Embryonic facial prominence (tissue), 1 donor: ENCODE measurements at regions not wholly inside any gene's neighbourhood (a gene's known extent, or its start where the extent isn't known, plus 50 kb on each side); places are given as distances from the start of the nearest gene placed in this dataset.

Experiments
- DNase-seq: peaks from one replicate; pipeline ENCODE4 v3.0.0-alpha.2; 2016; ENCODE audit errors: extremely low spot score

DNA sequence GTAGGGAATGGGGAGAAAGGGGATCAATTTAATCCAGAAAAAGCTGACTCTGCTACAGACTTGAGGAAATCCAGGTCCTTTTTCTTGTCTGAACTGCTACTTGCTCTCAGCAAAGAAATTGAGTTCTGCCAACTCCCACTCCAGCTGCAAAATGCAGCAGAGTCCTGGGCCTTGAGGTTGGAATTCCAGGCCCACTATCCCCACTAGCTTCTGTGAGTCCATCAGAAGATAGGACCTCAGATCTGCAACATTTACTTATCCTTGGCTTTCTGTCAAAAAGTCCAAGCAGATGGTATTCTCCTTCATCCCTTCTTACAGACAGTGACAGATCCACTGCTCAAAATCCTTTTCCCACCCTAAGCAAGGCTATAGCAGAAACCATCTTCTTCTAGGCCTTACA, 219.2 kb downstream of the ARHGAP12 start:
- DNase-seq = no peak

DNA sequence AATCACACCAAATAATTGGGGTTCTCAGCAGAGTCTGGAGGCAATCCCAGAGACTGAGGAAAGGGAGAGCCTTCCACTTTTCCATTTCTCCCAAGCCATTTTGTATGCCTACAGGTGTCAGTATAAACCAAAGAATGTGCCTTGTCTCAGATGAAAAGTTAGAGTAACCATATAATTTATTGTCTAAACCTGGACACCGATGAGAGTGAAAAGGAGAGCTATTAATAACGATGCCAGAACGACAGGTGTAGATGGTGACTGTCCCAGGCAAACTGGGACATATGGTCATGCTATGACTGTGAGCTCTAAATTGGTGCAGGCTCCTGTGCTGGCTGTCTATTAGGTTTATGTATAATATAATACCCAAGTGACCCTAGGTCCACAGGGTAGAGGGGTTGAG, 219.6 kb downstream of the ARHGAP12 start:
- no peak for DNase-seq

DNA sequence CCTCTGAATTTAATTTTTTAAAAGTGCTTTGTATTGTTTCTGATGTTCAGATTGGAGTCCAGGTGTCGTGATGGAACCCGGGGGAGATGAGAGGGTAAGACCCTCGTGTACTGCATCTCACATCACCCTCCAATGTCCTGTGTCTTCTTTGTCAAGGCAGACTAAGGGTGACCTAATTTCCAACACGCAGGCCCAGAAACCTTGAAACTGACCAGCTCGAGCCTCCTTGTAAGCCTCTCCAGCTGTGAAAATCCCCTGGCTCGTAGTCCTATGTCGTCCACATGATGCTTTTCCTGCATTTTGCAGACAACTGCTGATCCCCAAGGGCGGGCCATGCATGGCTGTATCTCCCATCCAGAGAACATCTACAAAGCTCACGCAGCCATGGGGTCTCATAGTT, 220.2 kb downstream of the ARHGAP12 start:
- DNase-seq = no peak

DNA sequence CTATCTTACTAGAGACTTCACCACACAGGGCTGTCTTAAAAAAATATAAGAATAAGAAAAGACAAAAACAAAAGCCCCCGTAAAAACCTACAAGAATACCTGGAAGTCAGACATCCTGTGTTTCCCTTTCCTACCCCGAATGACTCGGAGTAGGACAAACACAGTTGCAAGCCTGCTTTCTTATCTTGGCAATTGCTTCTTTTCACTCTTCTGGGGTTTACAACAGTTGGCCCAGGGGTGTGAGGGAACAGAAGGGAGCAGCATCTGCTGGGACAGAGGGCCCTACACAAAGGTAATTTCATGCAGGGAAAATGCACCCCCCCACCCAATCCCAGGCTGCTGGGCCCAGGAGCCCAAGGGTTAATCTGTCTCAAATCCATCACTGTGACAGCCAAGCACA, 220.6 kb downstream of the ARHGAP12 start:
- no peak for DNase-seq

DNA sequence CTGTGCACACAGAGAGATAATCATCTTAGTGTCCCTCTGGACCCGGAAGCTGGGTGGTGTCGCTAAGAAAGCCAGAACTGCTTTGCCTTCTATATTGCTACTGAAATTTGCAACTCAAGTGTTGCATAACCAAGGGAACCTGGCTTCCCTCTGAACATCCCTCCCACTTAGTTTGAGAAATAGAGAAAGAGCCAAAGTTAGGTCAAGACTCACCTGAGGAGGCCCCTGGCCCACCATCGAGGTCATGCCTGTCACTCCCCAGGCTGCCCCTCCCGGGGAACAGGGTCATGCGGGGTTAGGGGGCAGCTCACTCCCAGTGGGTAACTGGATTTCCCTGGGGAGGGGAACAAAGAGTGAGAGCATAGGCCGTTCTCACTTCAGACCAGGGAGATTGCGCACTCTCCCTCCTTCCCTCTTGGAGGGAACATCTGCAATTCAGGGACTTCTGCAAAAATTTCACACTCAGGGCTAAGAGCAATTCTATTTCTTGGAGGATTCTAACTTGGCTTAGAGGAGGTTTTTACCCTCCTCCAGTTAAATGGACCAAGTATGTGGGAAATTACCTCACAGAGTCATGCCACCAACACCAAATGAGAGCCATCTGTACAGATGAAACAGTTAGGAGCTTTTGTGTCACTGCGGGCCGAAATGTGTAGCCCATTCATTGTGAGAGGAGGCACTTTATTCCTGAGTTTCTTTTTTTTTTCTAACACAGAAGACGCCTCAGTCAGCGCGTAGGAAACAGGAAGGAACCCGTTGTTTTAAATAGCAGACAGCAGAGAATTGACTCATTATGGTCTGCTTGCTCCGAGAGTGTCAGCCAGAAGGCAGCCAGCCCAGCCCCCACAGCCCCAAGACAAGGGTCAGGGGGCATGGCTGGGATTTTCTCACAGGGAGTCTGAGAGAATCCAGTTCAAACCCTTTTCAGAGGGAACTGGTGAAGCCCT, 221.3 kb downstream of the ARHGAP12 start:
- DNase-seq = no peak

DNA sequence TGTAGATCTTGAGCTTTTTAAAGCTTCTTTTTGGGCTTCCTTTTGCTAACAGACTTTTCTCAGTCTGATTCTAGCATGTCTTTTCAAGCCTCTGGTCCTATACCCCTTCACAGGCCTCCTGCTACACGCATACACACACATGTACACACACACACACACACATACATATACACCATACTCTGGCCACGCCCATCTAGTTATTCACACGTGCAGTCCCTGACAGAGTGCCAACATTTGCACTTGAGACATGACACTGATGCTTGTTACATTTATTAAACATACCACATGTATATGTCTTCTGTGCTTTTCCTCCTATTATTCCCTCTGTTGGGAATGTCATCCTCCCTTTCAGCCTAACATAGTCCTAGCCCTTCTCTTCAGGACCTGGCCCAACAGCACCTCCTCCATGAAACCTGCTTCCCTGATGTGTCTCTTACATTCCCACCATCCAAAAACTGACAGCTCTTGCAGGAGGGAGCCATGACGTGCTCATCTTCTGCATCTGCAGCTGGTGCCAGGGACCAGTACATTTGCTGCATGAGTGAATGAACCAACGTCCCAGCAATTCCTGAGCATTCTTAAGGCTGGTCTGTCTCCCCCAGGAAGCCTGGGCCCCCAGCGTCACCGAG, 222.1 kb downstream of the ARHGAP12 start:
- DNase-seq = no peak

DNA sequence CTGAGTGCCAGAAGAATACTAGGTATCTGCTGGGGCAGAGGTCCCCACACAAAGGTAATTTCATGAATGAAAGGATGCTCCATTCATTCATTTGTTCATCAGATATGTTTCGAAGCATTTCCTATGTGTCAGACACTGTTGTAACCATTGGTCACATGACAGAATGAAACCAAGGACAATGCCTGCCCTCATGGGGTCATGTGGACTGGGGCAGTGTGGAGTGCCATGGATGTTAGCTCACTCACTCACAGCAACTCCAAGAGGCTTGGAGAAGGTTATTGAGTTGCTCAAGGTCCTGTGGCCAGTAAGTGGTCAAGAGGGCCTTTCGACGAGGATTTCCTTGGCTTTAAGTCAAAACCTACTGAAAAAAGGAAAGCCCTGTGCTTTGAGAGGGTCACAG, 223.5 kb downstream of the ARHGAP12 start:
- no peak for DNase-seq

DNA sequence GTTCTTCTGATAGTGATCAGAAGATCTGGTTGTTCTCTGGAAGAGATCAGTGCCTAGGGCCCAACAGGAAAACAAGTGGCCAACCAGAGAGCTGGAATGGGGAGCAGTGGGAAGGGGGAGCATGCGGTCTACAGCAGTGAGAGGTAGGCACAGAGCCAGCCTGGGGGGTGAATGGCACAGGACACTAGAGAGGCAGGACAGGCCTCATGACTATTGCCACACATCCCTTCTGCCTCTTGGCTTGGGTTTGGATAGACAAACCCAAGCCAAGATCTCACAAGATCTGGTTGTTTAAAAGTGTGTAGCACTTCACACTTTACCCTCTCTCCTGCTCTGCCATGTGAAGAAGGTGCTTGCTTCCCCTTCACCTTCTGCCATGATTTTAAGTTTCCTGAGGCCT, 224.4 kb downstream of the ARHGAP12 start:
- no peak for DNase-seq

DNA sequence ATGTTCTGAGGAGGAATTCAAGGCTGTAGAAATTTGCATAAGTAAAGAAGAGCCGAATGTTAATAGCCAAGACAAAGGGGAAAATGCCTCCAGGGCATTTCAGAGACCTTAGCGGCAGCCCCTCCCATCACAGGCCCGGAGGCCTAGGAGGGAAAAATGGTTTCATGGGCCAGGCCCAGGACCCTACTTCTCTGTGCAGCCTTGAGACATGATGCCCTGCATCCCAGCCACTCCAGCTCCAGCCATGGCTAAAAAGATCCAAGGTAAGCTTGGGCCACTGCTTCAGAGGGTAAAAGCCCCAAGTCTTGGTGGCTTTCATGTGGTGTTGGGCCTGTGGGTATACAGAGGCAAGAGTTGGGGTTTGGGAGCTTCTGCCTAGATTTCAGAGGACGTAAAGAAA, 225.7 kb downstream of the ARHGAP12 start:
- no peak for DNase-seq

DNA sequence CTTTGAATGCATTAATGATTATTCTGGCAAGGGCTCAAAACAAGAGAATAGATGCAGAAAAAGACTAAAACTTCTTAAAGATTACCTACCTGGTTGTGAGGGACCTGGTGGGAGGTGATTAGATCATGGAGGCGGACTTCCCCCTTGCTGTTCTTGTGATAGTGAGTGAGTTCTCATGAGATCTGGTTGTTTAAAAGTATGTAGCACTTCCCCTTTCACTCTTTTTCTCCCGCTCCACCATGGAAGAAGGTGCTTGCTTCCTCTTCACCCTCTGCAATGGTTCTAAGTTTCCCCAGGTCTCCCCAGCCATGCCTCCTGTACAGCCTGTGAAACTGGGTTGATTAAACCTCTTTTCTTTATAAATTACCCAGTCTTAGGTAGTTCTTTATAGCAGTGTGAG, 226.6 kb downstream of the ARHGAP12 start:
- DNase-seq = no peak

DNA sequence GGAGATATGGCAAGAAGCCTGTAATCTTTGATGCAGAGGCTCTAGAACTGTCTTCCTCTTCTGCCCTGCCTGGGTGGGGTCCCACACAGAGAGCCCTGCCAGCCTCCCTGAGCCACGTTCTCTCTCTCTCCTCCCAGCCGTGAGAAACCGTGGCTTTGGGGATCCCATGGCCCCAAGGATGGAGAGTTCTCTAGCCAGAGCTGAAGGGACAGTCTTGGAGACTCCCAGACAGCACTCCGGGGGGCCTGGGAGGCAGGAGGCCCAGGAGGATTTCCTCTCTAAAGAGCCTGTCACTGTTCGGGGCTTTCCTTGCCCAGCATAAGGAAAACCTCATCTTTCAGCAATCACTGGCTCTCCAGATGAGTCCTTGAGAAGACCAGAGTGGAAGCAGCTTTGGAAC, 227.1 kb downstream of the ARHGAP12 start:
- DNase-seq = no peak

DNA sequence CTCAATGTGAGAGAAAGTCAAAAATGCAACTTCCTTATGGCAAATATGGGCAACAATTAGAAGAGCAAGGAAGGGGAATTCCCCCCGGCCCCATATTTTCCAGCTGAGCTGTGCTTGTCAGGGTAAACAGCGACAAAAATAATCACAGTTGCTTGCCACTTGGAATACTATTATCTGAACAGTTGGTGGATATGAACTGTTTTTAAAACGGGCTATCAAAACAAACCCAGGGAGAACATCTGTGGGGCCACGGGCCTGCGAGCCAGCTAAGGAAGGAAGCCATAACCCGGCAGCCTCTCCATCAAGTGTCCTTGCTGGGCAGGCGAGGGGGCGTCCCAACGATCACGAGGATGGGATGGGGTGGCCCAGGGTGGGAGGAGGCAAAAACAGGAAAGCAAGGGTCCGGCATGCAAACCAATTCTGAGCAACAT, 228.4 kb downstream of the ARHGAP12 start:
- DNase-seq = no peak

DNA sequence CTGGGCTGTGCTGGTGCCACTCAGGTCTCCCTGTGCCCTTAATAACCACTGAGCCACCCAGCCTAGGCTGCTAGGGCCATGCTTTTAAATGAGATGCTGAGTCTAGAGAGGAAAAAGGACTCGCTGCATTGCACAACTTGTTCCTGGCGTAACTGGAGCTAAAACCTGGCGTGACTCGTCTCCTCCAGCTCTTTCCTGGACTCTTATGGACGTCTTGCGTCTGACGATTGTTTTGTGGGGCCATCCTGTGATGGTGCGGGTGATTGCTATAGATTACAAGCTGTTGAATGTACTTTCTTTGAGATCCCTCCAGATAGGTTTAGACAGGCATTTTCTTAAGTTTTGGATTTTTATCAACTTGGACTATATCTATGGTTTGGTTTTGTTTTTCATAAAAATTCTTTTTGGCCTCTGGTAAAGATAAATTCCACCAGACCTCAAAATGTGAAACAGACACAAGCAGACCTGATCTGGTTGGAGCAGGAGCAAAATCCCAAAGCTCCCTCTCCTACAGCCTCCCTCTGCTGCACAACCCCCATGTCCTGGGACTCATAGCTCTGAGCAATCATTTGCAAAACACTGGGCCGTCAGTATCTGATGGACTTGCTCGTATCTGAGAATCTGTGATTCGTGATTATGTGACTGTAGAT, 230.3 kb downstream of the ARHGAP12 start:
- DNase-seq = peak; percentile 45

DNA sequence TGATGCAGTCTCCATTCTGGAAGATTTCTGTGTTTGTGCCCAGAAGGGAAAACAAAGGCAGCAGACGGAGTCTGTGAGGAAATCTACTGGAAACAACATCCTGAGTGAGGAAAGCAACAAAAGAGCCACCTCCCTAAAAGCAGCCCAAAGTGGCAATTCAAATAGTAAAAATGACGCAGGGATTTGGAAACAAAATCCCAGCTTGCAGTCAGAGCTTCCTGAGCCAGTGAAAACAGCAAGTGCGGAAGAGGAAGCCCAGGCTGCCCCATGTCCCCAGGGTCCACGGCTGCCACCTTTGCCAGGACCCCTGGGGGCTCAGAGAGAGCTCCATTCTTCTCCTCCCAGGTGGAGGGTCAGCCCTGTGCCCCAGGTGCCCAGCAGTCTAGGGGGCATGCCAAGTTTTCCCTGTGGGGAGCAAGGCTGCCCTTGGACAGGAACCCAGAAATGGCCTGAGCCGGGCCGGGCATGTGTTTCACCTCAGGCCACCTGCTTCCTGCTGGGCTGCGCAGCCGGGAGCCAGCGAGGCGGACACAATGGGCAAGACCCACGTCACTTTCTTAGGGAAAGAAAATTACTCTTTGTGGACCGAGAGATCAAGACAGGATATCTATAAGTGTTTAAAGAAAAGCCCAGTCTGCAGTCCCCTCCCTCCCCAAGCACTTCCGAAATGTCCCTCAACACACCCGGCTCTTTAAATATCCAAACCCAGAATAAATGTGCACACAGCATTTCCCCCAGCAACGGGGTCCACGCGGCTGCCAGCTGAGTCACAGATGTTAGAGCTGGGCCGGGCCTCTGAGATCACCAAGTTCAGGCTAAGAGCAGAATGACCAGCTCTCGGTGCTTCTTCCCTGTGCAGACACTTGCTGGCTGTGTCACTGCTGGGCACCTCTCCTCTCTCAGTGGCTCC, 231.1 kb downstream of the ARHGAP12 start:
- DNase-seq = peak; percentile 14

DNA sequence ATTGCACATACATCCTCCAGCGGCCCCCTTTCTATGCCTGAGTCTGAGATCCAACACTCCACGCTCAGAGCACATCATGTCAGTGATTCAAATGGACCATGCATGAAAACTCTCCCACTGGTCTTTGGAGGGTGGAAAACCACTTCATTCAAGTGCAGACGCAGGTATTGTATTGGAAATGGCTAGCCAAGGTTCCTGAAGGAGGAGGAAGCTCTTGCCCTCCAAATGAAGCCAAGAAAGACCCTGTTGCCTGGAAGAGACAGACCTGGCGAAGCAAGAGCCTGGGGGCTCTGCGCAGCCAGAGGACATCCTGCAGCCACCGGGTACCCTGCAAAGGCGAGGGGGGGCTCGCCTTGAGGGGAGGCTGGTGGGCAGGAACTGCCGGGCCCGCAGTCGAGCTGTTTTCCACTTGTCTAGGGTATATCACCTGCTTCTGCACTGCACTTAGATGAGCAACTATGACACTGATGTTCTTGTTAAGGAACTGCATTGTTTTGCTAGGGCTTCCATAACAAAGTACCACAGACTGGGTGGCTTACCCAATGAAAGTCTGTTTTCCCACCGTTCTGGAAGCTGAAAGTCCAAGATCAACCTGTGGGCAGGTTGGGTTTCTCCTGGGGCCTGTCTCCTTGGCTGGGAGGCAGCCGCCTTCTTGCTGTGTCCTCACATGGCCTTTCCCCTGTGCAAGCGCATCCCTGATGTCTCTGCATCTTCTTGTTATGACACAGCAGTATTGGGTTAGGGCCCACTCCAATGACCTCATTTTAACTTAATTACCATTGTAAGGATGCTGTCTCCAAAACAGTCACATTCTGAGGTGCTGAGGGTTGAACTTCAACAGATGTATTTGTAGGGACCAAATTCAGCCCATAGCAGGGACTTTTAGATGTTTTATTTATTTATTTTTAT, 233.4 kb downstream of the ARHGAP12 start:
- DNase-seq = no peak

DNA sequence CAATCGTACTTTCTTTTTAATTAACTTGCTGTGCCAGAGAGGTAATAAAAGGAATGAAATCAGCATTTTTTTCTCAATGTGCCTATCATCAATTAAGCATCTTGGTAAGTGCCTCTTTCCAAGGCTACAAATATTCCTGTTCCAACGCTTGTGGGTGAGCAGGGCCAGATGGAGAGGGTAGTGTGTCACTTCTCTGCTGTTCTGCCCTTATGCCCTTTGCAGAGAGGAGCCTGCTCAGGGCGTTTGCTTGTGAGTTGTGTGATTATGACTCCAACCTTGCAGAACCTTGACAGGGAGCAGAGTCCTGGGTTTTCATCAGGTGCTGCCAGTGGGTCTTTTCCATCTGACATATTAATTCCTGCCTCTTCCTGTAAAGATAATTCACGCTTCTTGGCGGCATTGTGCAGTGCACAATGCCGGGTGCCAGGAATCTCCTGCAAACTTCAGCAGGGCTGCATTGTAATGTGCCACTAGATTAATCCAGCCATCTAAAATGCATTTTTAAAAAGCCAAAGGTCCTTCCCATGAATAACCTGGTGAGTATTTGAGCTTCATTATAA, 234.4 kb downstream of the ARHGAP12 start:
- DNase-seq = no peak

DNA sequence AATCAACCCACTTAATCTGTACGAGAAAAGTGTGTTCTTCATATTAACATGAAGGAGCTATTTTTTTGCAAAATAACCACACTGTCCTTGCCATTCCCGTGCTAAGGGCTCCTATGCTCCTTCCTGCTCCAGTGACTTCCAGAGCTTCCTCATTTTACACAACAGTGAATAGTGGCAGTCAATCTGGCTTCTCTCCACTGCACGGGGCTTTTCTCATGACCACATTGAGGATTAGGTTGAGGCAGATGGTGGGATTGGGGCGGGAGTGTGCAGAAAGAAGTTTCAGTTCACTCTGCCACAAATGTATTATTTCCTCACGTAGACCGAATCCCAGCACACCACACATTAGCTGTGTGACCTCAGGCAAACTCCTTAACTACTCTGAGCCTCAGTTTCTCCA, 235.1 kb downstream of the ARHGAP12 start:
- no peak for DNase-seq

DNA sequence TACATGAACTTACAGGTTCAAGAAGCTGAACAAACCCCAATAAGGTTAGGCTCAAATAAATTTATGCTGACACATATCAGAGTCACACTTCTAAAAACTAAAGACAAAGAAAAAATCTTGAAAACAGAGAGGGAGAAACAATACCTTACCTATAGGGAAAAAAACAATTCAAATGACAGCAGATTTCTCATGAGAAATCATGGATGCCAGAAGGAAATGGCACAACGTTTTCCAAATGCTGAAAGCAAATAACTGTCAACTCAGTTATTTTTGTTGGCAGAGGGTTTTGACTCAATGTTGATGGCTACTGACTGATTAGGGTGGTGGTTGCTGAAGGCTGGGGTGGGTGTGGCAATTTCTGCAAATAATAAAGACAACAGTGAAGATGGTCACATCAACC, 239.4 kb downstream of the ARHGAP12 start:
- no peak for DNase-seq

DNA sequence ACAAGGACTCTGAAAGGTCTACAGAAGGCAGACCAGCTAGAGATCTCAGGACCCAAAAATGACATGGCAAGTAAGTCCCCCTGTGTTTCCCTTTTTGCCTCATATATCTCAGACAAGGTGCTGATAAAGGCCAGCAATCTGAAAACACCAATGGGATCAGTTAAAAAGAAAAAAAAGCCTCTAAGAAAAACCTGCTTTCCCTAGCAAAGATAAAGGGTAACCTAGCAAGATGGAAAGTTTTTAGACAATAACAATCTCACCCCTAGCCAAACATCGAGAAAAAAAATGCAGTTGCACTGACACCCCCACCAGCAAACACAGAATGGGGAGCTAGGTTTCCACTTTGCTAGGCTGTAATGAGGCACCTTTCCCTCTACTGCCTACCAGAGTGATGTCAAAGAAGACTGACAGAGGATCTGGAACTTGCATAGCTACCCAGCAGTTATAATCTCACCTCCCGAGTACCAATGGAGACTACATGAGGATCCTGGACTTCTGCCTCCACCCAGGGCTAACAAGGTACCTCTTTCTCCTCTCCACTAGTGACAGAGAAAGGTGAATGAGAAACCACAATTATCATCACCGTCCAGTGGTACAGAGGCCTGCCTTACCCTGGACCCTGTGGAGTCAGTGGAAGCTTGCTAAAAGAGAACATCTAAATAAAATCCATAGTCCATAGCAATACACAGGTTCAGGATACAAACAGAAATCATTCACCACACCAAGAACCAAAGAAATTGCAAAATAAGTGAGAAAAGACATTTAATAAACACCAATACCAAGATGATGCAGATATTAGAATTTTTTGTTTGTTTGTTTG, 240.8 kb downstream of the ARHGAP12 start:
- DNase-seq = no peak
